ENCODE measurements at regions not wholly inside any gene's neighbourhood (a gene's known extent, or its start where the extent isn't known, plus 50 kb on each side); places are given as distances from the start of the nearest gene placed in this dataset.
"Not testable (repeated sequence)": the region's sequence is repeated elsewhere in the genome, so short reads cannot be mapped to it uniquely, and the experiment has no call there.

DNA sequence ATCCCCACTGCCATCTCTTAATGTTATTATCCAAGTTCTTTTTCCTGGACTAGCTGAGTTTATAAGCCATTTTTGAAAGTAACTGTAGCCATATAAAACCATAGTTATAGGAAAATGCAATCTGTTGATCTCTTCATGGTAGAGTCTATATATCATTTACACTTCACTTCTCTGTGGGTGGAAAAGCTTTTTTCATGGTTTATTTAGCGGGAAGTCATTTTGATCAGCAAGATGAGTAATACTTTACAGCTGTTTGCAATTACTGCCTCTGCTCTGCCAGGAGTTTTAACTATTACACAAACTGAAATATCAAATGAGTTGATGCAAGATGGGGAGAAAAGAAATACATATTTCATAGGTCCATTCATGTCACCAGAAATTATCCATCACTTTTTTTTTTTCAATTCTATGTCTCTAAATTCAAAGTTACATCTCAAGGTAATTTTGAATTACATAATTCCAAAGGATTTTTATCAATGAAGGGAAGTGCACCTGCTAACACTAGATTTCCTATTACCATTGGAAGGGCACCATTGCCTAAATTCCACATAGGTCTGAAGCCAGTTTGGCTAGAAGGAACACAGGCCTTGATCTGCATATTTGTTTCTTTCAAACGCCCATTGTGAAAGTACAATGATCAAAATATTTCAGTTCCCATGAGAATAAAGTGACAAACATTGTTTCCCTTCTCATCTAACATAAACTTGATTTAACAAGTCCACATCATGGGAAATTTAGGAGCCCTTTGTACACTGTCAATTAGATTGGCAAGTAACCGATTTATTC lies 296.7 kb downstream of the ZNF326 start:
- DNase-seq (ENCODE audit: low spot score): no peak

DNA sequence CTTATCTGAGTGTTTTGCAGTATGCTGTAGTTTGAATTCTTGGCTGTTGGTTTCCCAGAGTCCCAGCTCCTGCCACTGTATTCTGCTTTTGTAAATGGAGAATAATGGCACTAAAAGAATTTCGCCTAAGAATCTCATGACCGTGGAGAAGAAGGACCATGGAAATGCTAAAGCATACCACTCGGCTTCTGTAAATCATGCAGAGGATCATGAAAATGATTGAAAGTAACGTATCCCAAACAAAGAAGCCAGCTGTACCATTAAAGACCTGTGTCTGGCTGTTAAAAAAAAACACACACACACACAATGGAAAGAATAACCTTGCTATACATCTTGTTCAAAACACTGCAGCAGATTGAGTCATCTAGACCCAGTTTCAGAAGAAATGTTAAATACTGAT lies 287.9 kb downstream of the ZNF326 start:
- DNase-seq (ENCODE audit: low spot score): no peak

DNA sequence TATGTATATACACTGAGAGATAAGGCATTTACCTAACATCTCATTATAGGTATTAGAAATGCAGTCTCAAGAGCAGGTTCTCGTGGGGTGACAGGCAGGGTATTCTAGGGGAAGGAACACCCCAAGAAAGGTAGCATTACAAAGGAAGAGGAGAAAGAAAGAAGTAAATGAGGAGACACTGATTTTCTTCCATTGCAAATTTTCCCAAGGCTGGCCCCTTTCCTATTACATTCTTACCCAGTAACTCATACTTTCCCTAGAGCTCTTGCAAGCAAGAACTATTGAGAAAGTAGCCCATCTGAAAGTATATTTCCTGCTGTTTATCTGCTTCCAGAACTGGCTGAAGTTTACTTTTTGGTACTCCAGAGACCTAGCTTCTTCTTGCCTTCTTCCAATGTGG lies 287.0 kb downstream of the ZNF326 start:
- DNase-seq (ENCODE audit: low spot score): not testable (repeated sequence)

DNA sequence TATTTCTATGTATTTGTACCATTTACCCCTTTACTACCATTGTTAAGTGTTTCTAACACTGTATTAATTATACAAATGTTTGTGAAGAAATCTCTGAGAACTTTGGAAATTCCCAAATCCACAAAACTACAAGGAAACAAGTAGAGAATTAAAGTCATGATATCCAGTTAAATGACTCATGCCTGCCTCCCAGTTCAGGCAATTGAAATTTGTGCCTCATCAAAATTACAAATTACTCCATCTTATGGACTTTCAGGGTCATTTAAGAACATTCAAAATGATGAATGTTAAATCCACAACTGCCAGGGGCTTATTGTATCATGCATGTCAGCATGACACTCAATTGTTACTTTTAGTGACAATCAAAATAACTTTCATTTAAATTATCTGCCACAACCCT lies 282.4 kb downstream of the ZNF326 start:
- DNase-seq (ENCODE audit: low spot score): no peak

DNA sequence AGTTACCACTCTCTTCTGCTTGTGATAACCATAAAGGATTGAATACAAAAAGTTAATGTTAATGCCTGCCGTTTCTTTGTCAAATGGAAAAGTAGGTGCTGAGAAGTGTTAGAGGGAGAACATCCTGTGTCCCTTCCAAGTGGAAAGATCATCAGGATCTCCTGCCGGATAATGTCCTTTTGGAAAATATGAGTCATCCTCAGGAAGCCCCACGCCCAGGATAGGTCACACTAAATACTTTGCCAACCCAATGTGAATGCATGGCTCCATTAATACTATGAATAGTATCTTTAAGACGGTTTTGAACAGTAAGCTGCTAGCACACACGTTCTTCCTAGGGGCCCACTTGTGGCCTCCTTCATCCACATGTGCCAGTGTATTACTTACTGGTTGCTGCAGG lies 279.5 kb downstream of the ZNF326 start:
- DNase-seq (ENCODE audit: low spot score): no peak

DNA sequence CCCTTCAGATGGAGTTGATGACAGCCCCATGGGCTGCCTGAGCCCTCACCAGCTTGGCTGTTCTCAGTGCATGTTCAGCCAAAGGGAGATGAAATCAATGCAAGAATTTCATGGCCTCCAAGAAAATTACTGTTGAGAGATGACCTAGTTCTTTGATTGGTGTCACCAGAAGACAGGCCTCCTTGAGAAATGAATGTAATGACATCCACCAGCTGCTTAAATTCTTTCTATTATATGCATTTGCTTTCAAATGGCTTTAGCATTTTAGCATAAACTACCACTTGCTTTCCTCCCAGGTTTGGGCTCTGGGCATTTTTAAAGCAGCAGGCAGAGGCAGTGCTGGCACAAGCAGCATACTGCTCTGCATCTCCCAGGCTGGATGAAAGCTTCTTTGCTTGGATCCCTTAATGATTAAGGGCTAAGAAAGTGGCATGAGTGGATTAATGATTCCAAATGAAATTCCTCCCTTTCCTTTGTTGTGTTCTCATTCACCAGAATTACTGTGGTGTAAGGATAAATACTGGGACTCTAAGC lies 278.4 kb downstream of the ZNF326 start:
- DNase-seq (ENCODE audit: low spot score): no peak

DNA sequence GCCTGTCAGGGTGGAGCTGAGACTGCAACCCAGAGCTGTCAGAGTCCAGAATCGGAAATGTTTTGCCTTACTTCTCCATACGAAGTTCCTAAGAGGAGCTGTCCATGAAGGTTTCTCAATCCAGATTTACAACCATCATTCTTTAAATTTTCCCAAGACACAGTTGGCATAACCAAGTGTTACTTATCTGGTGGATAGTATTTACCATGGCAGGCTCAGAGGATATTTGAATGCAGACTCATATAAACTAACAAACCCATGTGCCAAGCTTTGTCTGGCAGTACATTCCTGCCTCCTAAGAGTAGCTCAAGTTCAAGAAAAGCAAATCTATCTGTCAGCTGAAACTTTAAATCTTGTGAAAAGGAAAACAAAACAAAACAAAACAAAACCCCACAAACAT lies 267.9 kb downstream of the ZNF326 start:
- DNase-seq (ENCODE audit: low spot score): no peak

DNA sequence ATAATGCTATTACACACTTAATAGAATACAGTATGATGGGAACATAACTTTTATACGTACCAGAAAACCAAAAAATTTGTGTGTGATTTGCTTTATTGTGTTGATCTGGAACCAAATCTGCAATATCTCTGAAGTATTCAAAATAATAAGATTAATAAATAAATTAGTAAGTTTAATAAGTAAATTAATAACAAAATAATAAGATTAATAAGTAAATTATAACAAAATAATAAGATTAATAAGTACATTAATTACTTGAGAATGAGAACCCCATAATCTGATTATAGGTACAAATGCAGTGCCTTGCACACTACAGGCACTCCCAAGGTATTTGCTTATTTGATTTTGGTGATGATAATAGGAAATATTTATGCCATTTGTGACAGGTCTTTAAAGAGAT lies 267.4 kb downstream of the ZNF326 start:
- no peak for DNase-seq (ENCODE audit: low spot score)

DNA sequence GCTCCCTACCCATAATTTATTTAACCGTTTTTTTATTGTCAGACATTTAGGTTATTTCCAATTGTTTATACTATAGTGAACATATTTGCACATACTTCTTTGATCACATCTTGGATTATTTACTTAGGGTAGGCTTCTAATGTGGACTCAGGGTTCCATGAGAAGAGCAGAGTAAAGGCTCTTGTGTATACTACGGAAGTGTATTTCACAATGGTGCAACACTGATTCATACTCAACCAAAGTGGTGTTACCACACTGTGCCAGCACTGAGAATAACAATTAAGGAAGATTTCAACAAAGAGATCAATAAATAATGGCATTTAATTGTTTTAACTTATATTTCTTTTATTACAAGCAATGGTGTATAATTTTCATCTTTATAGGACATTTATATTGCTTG lies 251.2 kb downstream of the ZNF326 start:
- no peak for DNase-seq (ENCODE audit: low spot score)

DNA sequence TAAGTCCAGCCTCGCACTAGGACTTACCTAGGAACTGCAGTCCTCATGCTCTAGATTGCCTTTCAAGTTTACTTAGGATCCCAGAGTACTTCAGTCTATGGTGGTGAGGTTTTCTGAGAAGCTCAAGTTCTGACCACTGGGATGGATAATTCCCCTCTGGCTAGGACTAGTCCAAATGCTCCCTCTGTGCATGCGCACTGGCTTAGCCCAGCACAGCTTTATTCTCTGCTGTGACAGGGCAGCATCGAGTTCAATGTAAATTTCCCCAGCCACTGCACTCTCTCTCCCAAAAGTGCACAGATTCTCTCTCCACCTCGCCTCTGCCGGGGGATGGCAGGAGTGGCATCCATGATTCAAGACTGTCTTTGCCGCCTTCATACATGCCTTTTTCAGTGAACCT lies 241.6 kb downstream of the ZNF326 start:
- DNase-seq (ENCODE audit: low spot score): no peak

DNA sequence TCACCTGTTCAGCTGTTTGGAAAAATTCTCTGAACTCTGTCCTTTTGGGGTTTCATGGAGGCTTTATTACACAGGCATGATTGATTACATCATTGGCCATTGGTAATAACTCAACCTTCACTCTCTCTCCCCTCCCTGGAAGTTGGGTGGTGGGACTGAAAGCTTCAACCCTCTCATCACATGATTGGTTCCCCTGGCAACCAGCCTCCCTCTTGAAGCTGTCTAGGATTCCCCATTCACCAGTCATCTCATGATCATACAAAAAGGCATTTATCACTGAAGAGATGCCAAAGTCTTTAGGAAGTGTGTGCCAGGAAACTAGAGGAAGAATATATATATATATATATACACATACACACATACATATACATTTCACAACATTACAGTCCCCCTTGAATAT lies 228.5 kb downstream of the ZNF326 start:
- no peak for DNase-seq (ENCODE audit: low spot score)

DNA sequence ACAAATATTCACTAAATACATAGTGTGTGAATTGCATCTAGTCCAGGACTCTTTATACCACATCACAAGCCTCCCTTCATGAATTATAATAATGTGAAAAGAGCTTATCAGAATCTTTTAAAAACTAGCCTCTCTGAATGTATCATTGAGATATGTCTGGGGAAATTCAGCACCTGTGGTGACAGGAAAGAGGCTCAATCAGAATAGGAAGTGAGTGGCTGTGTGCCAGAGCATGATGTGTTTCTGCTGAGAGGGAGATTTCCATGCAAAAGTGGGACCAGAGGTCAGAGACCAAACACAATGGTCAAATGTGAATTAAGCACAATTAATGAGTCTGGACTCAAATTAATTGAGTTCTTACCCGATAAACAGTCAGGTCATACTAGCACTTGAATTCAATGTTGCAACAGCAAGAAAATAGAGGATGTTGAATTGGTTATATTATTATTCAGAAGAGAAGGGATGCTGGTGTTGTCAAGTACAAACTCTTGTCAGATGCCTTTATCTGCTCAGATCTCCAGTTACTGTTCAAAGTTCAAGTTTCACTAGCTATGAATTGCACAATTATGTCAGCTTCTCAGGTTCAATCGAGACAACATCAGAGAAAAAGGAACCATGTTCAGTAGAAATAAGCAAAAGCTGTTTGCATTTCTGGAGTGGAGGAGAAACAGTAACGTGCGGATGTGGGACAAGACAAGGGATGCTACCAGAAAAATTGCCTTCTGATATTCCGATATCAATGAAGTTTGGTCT lies 226.2 kb downstream of the ZNF326 start:
- DNase-seq (ENCODE audit: low spot score): no peak

DNA sequence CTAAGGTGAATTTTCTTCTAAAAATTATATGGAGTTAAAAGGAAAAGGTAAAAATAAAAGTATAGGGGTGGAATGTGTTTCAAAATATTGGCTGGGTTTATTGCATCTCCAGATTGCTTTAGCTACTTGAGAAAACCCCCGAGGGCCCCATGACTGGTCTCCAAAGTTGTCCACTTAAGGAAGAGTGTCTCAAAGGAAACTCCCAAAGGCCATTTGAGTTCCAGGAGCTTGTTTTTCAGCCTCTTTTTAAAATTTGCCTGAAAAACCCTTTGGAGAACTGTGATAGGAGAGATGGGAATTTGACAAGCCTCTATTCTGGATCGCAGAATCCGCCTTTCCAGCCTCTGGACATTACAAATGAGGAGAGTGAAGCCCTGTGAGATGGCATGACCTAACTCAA lies 225.6 kb downstream of the ZNF326 start:
- DNase-seq (ENCODE audit: low spot score): no peak

DNA sequence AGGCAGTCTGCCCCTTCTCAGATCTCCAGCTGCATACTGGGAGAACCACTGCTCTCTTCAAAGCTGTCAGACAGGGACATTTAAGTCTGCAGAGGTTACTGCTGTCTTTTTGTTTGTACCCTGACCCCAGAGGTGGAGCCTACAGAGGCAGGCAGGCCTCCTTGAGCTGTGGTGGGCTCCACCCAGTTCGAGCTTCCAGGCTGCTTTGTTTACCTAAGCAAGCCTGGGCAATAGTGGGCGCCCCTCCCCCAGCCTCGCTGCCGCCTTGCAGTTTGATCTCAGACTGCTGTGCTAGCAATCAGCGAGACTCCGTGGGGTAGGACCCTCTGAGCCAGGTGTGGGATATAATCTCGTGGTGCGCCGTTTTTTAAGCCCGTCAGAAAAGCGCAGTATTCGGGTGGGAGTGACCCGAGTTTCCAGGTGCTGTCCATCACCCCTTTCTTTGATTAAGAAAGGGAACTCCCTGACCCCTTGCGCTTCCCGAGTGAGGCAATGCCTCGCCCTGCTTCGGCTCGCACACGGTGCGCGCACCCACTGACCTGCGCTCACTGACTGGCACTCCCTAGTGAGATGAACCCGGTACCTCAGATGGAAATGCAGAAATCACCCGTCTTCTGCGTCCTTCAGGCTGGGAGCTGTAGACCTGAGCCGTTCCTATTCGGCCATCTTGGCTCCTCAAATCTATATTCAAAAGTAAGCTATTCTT lies 224.4 kb downstream of the ZNF326 start:
- DNase-seq (ENCODE audit: low spot score): not testable (repeated sequence)

DNA sequence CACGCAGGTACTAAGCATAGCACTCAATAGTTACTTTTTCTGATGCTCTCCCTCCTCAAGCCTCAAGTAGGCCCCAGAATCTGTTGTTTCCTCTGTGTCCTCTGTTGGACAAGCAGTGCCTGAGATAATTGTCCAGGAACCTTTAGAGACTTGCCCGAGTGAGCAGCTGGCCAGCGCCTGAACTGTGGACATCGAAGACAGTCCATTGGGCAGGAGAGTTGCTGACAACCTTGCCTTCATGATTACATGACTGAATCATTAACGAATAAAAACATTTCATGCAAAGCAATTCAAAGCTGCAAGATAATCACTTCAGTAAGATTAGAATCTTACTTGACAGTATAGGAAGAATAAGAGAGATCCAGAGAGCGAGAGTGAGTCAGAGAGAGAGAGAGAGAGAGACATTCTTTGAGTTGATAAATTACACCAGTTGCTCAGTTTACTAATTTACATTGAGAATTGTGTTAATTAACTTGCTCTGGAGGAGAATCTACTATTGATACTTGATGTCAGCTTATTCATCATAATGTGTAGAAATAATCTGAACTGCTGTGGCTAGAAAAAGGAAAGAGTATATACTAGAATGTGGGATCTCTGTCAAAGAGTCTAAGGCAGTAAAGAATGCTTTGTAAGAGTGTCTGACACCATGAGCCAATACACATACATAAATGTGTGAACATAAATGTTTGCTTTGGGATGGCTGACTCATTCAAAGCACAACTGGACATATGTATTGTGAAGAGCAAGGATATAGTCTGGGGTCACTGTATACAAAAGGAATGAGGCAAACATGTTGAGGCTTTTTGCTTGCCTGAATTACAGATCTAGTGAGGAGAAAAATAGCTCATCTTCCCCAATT lies 216.0 kb downstream of the ZNF326 start:
- no peak for DNase-seq (ENCODE audit: low spot score)

DNA sequence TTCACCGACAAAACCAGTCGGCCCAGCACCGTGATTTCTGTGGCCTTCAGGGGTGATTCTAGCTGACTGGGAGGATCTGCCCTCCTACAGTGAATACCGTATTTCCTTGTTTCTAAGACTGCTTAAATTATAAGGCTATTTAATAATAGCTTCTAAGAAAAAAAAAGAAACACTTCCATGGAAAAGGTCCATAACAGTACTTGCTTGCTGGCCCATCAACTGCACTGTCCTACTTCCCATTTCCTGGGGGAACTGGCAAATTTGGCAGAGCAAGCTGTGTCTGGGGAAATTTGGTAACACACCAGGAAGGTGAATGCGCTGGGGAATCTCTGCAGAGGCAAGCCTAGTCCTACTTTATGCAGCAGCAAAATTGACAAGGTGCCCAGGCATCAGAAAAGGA lies 214.0 kb downstream of the ZNF326 start:
- no peak for DNase-seq (ENCODE audit: low spot score)

DNA sequence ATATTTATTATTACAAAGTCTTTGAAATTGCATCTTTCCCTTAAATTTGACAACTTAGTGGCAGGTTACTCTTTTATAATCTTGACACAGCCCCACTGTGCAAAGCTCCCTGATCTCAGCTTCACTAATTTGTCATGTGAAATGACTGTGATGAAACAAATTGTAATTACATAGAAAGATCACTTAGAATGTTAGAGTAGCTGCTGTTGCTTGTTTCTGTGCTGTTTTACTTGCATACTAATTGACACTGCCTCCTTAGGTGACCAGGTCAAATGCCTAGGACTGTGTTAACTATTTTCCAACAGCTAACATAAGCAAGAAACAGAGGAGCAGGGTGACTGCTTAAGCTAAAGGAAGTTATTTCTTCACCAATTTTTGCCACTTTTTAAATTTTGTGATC lies 211.3 kb downstream of the ZNF326 start:
- no peak for DNase-seq (ENCODE audit: low spot score)

DNA sequence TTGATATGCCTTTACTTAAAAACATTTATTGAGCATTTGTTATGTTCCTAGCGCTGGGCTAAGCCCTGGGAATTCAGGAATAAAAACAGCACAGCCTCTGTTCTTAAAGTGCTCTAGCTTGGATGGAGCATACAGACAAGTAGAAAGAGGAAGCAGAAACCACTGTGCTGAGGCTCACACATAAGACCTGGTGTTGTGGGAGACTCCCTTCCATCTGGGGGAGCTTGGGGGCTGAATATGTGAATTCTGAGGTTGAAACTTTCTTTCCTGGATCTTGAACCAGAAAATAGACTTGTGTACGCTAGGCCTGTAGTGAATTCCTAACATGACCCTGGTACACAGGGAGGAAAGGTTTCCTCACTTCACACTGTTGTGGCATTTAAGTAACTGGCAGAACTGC lies 209.9 kb downstream of the ZNF326 start:
- no peak for DNase-seq (ENCODE audit: low spot score)

DNA sequence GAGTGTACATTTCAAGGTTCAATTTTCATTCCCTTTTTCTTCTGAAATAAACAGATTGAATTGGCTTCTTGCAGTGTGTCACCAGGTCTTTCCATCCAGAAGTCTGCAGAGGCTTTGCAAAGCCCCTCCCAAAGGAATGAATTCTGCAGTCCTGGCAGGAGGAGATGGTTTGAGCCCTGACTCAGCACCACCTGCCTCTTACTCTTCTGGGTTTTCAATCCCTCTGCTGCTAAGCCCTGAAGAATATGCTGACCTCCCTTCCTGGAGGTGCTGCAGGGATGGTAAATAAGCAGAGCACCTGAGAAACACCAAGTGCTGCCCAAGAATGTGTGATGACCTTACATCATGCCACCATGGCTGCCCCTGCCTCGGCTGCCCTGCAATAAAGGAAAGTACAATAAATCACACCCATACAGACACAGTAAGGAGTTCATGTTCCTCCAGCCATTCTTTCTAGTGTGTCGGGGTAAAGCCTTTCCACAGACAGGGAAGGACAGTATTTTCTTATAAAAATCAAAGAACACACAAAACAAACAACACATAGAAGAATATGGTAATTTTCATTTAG lies 209.2 kb downstream of the ZNF326 start:
- DNase-seq (ENCODE audit: low spot score): no peak

DNA sequence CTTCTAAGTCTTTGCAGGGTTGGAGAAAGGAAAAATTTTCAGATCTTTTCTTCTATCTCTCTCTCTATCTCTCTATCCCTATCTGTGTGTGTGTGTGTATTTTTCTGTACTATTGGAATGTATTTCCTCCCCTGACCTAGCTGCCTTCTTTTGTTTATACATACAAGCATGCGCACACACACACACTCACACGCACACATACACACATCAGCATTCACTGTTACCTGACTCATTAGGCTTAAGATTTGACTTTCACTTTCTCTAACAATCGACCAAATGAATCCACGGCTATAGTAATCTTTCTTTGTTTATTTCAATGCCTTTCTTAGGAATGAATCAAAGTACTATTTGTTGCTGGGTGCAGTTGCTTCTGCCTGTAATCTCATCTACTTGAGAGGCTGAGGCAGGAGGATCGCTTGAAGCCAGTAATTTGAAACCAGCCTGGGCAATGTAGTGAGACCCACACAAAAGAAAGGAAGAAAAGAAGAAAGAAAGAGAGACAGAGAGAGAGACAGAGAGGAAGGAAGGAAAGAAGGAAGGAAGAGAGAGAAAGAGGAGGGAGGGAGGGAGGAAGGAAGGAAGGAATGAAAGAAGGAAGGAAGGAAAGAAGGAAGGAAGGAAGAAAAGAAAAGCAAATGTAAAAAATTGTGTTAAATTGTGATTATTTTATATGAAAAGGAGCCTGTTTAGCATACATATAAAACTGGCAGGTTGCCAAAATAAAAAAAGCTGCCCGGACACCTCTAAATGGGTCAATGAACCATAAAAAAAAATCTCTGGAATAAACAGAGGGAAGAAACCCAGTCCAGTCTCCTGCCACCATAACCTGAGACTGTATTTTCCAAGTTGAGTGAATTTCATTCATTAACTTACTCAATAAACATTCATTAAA lies 206.8 kb downstream of the ZNF326 start:
- no peak for DNase-seq (ENCODE audit: low spot score)

Measured in AG08396 (cell line).